H9 (cell line): ENCODE measurements at regions not wholly inside any gene's neighbourhood (a gene's known extent, or its start where the extent isn't known, plus 50 kb on each side); places are given as distances from the start of the nearest gene placed in this dataset.

Source experiments
- DNase-seq: peaks from one replicate; pipeline ENCODE4 v3.0.0-alpha.2; 2017
- H2AFZ ChIP-seq: one replicate; pipeline ENCODE4 v1.6.1; 2013; ENCODE audit warnings: mild to moderate bottlenecking, low read length, control low read depth, moderate library complexity
- H2AK5ac ChIP-seq: 2 replicates; pipeline ENCODE4 v1.6.1; 2013; ENCODE audit warnings: low read length, control low read depth, mixed read lengths; ENCODE audit not compliant: insufficient read length
- H2BK120ac ChIP-seq: one replicate; pipeline ENCODE4 v1.6.1; 2013; ENCODE audit warnings: low read depth, mild to moderate bottlenecking, low read length, control low read depth, inconsistent platforms; ENCODE audit not compliant: poor library complexity, severe bottlenecking
- H2BK12ac ChIP-seq: 2 replicates; pipeline ENCODE4 v1.6.1; 2013; ENCODE audit warnings: low read length, control low read depth, mixed read lengths, low read depth; ENCODE audit not compliant: insufficient read length
- H2BK15ac ChIP-seq: 2 replicates; pipeline ENCODE4 v1.6.1; 2013; ENCODE audit warnings: low read depth, low read length, control low read depth
- H2BK20ac ChIP-seq: one replicate; pipeline ENCODE4 v1.6.1; 2013; ENCODE audit warnings: low read depth, mild to moderate bottlenecking, low read length, control low read depth, inconsistent platforms; ENCODE audit not compliant: poor library complexity, severe bottlenecking
- H2BK5ac ChIP-seq: 2 replicates; pipeline ENCODE4 v1.6.1; 2013; ENCODE audit warnings: low read length, control low read depth, mixed read lengths; ENCODE audit not compliant: insufficient read length
- H3K14ac ChIP-seq: 2 replicates; pipeline ENCODE4 v1.6.1; 2013; ENCODE audit warnings: low read length, control low read depth; ENCODE audit not compliant: insufficient read depth
- H3K18ac ChIP-seq: 2 replicates; pipeline ENCODE4 v1.6.1; 2013; ENCODE audit warnings: low read depth, mild to moderate bottlenecking, mixed read lengths, low read length, control low read depth; ENCODE audit not compliant: insufficient read length
- H3K23ac ChIP-seq: 2 replicates; pipeline ENCODE4 v1.6.1; 2013; ENCODE audit warnings: low read length, control low read depth, mixed read lengths, low read depth; ENCODE audit not compliant: insufficient read length
- H3K23me2 ChIP-seq: 2 replicates; pipeline ENCODE4 v1.6.1; 2013; ENCODE audit warnings: low read depth, mild to moderate bottlenecking, mixed read lengths, low read length, control low read depth; ENCODE audit not compliant: insufficient read length, poor library complexity, severe bottlenecking
- H3K27ac ChIP-seq: 2 replicates; pipeline ENCODE4 v1.5.1; 2013; ENCODE audit warnings: low read length, control low read depth, mixed read lengths, low read depth; ENCODE audit not compliant: insufficient read length
- H3K27me3 ChIP-seq: 2 replicates; pipeline ENCODE4 v1.6.1; 2013; ENCODE audit warnings: low read length, control low read depth, inconsistent platforms; ENCODE audit not compliant: insufficient read depth
- H3K4ac ChIP-seq: 2 replicates; pipeline ENCODE4 v1.6.1; 2013; ENCODE audit warnings: low read depth, mild to moderate bottlenecking, control low read depth, inconsistent platforms, low read length, moderate library complexity
- H3K4me1 ChIP-seq: 2 replicates; pipeline ENCODE4 v1.6.1; 2013; ENCODE audit warnings: low read length, control low read depth, inconsistent platforms; ENCODE audit not compliant: insufficient read depth
- H3K4me2 ChIP-seq: 2 replicates; pipeline ENCODE4 v1.6.1; 2013; ENCODE audit warnings: low read length, control low read depth, mixed read lengths; ENCODE audit not compliant: insufficient read length, insufficient read depth
- H3K56ac ChIP-seq: 2 replicates; pipeline ENCODE4 v1.6.1; 2013; ENCODE audit warnings: low read depth, mild to moderate bottlenecking, mixed read lengths, low read length, control low read depth; ENCODE audit not compliant: insufficient read length
- H3K79me1 ChIP-seq: 2 replicates; pipeline ENCODE4 v1.6.1; 2013; ENCODE audit warnings: low read depth, mild to moderate bottlenecking, moderate library complexity, low read length, control low read depth, inconsistent platforms; ENCODE audit not compliant: insufficient read depth, poor library complexity, severe bottlenecking
- H3K79me2 ChIP-seq: 2 replicates; pipeline ENCODE4 v1.6.1; 2013; ENCODE audit warnings: low read length, control low read depth, inconsistent platforms; ENCODE audit not compliant: insufficient read depth
- H3K9ac ChIP-seq: 2 replicates; pipeline ENCODE4 v1.6.1; 2013; ENCODE audit warnings: low read length, control low read depth, mixed read lengths; ENCODE audit not compliant: insufficient read length; ENCODE audit errors: extremely low read depth
- H3K9me3 ChIP-seq: one replicate; pipeline ENCODE4 v1.6.1; 2013; ENCODE audit warnings: low read depth, low read length, inconsistent platforms; ENCODE audit not compliant: control insufficient read depth
- H3T11ph ChIP-seq: one replicate; pipeline ENCODE4 v1.6.1; 2013; ENCODE audit warnings: mild to moderate bottlenecking, low read length, control low read depth, inconsistent platforms
- H4K20me1 ChIP-seq: one replicate; pipeline ENCODE4 v1.6.1; 2013; ENCODE audit not compliant: control insufficient read depth, insufficient read length, insufficient read depth
- H4K5ac ChIP-seq: 2 replicates; pipeline ENCODE4 v1.6.1; 2013; ENCODE audit warnings: low read depth, mild to moderate bottlenecking, mixed read lengths, low read length, control low read depth; ENCODE audit not compliant: insufficient read length
- H4K8ac ChIP-seq: replicated peaks from 2 replicates; pipeline ENCODE4 v1.6.1; 2013; ENCODE audit warnings: low read length, control low read depth, mixed read lengths, low read depth; ENCODE audit not compliant: insufficient read length
- H4K91ac ChIP-seq: 2 replicates; pipeline ENCODE4 v1.6.1; 2013; ENCODE audit warnings: low read depth, mild to moderate bottlenecking, moderate library complexity, mixed read lengths, low read length, control low read depth; ENCODE audit not compliant: insufficient read length
- H3K27ac Mint-ChIP-seq, 3 experiments: 2 replicates in 2 of 3; 3 replicates in 1 of 3; pipeline ENCODE4 v1.8.0; 2020 to 2021; ENCODE audit warnings: mixed read lengths in 3 of 3, mild to moderate bottlenecking in 1 of 3, moderate library complexity in 1 of 3
- H3K27me3 Mint-ChIP-seq: 2 replicates; pipeline ENCODE4 v1.8.0; 2021; ENCODE audit warnings: low read depth, mild to moderate bottlenecking, moderate library complexity, mixed read lengths
- H3K36me3 Mint-ChIP-seq, 3 experiments: 2 replicates in 2 of 3; 3 replicates in 1 of 3; pipeline ENCODE4 v1.8.0; 2020 to 2021; ENCODE audit warnings: low read depth in 3 of 3, mixed read lengths in 3 of 3; ENCODE audit not compliant: insufficient read depth in 1 of 3
- H3K4me1 Mint-ChIP-seq, 2 experiments: 2 replicates each; pipeline ENCODE4 v1.8.0; 2020; ENCODE audit warnings: mixed read lengths in 2 of 2
- H3K4me3 Mint-ChIP-seq, 2 experiments: 2 replicates in 1 of 2; 3 replicates in 1 of 2; pipeline ENCODE4 v1.8.0; 2020 to 2021; ENCODE audit warnings: mild to moderate bottlenecking in 2 of 2, mixed read lengths in 2 of 2, moderate library complexity in 1 of 2
- H3K9me3 Mint-ChIP-seq, 2 experiments: 2 replicates in 1 of 2; 3 replicates in 1 of 2; pipeline ENCODE4 v1.8.0; 2020; ENCODE audit warnings: mild to moderate bottlenecking in 2 of 2, mixed read lengths in 2 of 2, moderate library complexity in 1 of 2
- CTCF ChIP-seq: fragments of 200-600 bp; sonication (generic); conservative IDR thresholded peaks from 3 replicates; pipeline ENCODE4 v1.8.0; 2021; ENCODE audit warnings: antibody characterized with exemption, mild to moderate bottlenecking
- WGBS: extraction: QIAGEN DNeasy Blood & Tissue Kit; methylation state at CpG from one replicate; pipeline ENCODE4 v1.1.7; 2013; ENCODE audit warnings: missing lambda C conversion rate, low lambda C conversion rate, mixed read lengths; ENCODE audit not compliant: insufficient read length; ENCODE audit errors: extremely low coverage; 5-methylcytosine and 5-hydroxymethylcytosine counted together

GRCh38 chr18:39406941-39407340 lies 1841.3 kb upstream of the CELF4 start:
- no peak overlapping the region for H4K91ac ChIP-seq
- no peak for TF ChIP-seq CTCF
- H3K18ac ChIP-seq = no peak overlapping the region
- H4K20me1 ChIP-seq = no peaks in the 10 kb centered on the region
- no peaks in the 10 kb centered on the region for H3K27me3 Mint-ChIP-seq
- H4K8ac ChIP-seq = no peak overlapping the region
- H3T11ph ChIP-seq = no peak overlapping the region
- no peaks in the 10 kb centered on the region for H3K79me1 ChIP-seq
- no peak overlapping the region for H3K9ac ChIP-seq
- H3K4me3 Mint-ChIP-seq = no peak overlapping the region
- H3K36me3 Mint-ChIP-seq = peaks cover 0 to 1% (median 0%) of the 10 kb centered on the region in 3 experiments; a peak in 1 of 7 replicates
- no peak for DNase-seq
- no peak overlapping the region for H3K27ac Mint-ChIP-seq
- H2BK15ac ChIP-seq = no peak overlapping the region
- H3K27ac ChIP-seq = no peak overlapping the region
- no peak overlapping the region for H2BK120ac ChIP-seq
- H4K5ac ChIP-seq = no peak overlapping the region
- peaks cover 4% of the 10 kb centered on the region in 2 experiments; a peak in 2 of 4 replicates for H3K4me1 Mint-ChIP-seq
- H3K9me3 Mint-ChIP-seq = no peaks in the 10 kb centered on the region
- H2AK5ac ChIP-seq = no peak overlapping the region
- H3K14ac ChIP-seq = no peak overlapping the region
- H2BK5ac ChIP-seq = no peak overlapping the region
- no peaks in the 10 kb centered on the region for H3K79me2 ChIP-seq
- no peak overlapping the region for H2AFZ ChIP-seq
- H3K23me2 ChIP-seq = no peaks in the 10 kb centered on the region
- H2BK20ac ChIP-seq = no peak overlapping the region
- no CpG with 5 or more reads among the region's 3 CpGs for WGBS
- no peaks in the 10 kb centered on the region; the same call in 1 of the 2 replicates for H3K4me1 ChIP-seq
- no peaks in the 10 kb centered on the region for H3K9me3 ChIP-seq
- no peak overlapping the region for H2BK12ac ChIP-seq
- H3K4ac ChIP-seq = no peak overlapping the region
- H3K27me3 ChIP-seq = no peaks in the 10 kb centered on the region
- H3K4me2 ChIP-seq = no peak overlapping the region
- no peak overlapping the region for H3K56ac ChIP-seq
- H3K23ac ChIP-seq = no peak overlapping the region
